HL-60 (cell line): ENCODE measurements at regions not wholly inside any gene's neighbourhood (a gene's known extent, or its start where the extent isn't known, plus 50 kb on each side); places are given as distances from the start of the nearest gene placed in this dataset.

Experiments used
- GABPA ChIP-seq: IDR thresholded peaks from 2 replicates; pipeline ENCODE4 v1.6.1; 2012; ENCODE audit warnings: low read depth
- POLR2AphosphoS5 ChIP-seq: IDR thresholded peaks from 2 replicates; pipeline ENCODE4 v1.6.1; 2012; ENCODE audit warnings: low read depth
- SPI1 ChIP-seq: IDR thresholded peaks from 2 replicates; pipeline ENCODE4 v1.6.1; 2012; ENCODE audit warnings: low read depth, mild to moderate bottlenecking, borderline replicate concordance
- TF ChIP-seq, protein P1 (sequence below): IDR thresholded peaks from one replicate; pipeline ENCODE4 v1.5.1; 2011; ENCODE audit warnings: low read length, control low read depth, inconsistent platforms; ENCODE audit not compliant: insufficient read depth
- TF ChIP-seq, protein P2 (sequence below): IDR thresholded peaks from 2 replicates; pipeline ENCODE4 v1.6.1; 2012; ENCODE audit warnings: low read depth; ENCODE audit not compliant: insufficient replicate concordance

DNA sequence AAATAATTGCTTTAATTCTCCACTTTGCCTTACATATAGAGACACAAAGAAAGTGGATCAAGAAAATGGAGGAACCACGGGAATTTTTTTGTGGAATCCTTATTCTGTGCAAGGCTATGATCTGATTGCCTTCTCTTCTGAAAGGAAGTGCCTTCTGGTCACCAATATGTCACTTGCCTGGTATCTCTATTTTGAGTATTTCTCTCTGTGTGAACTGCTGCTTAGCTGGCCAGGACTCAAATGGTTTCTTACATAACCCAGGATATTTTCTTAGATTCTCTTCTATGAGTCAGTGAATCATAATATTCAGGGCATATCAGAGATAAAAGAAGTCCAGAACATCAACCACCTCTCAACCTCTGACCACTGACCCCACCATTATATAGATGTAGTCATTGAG, 156.1 kb downstream of the DIO2 start:
- TF ChIP-seq, protein P1, sequence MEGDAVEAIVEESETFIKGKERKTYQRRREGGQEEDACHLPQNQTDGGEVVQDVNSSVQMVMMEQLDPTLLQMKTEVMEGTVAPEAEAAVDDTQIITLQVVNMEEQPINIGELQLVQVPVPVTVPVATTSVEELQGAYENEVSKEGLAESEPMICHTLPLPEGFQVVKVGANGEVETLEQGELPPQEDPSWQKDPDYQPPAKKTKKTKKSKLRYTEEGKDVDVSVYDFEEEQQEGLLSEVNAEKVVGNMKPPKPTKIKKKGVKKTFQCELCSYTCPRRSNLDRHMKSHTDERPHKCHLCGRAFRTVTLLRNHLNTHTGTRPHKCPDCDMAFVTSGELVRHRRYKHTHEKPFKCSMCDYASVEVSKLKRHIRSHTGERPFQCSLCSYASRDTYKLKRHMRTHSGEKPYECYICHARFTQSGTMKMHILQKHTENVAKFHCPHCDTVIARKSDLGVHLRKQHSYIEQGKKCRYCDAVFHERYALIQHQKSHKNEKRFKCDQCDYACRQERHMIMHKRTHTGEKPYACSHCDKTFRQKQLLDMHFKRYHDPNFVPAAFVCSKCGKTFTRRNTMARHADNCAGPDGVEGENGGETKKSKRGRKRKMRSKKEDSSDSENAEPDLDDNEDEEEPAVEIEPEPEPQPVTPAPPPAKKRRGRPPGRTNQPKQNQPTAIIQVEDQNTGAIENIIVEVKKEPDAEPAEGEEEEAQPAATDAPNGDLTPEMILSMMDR = no peak
- TF ChIP-seq, protein P2, sequence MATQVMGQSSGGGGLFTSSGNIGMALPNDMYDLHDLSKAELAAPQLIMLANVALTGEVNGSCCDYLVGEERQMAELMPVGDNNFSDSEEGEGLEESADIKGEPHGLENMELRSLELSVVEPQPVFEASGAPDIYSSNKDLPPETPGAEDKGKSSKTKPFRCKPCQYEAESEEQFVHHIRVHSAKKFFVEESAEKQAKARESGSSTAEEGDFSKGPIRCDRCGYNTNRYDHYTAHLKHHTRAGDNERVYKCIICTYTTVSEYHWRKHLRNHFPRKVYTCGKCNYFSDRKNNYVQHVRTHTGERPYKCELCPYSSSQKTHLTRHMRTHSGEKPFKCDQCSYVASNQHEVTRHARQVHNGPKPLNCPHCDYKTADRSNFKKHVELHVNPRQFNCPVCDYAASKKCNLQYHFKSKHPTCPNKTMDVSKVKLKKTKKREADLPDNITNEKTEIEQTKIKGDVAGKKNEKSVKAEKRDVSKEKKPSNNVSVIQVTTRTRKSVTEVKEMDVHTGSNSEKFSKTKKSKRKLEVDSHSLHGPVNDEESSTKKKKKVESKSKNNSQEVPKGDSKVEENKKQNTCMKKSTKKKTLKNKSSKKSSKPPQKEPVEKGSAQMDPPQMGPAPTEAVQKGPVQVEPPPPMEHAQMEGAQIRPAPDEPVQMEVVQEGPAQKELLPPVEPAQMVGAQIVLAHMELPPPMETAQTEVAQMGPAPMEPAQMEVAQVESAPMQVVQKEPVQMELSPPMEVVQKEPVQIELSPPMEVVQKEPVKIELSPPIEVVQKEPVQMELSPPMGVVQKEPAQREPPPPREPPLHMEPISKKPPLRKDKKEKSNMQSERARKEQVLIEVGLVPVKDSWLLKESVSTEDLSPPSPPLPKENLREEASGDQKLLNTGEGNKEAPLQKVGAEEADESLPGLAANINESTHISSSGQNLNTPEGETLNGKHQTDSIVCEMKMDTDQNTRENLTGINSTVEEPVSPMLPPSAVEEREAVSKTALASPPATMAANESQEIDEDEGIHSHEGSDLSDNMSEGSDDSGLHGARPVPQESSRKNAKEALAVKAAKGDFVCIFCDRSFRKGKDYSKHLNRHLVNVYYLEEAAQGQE = no peak
- TF ChIP-seq POLR2AphosphoS5 = no peak
- no peak for TF ChIP-seq GABPA
- no peak for TF ChIP-seq SPI1
